GM19324 (cell line): ENCODE measurements at regions not wholly inside any gene's neighbourhood (a gene's known extent, or its start where the extent isn't known, plus 50 kb on each side); places are given as distances from the start of the nearest gene placed in this dataset.

Experiments
- ATAC-seq: cut with Tn5 transposase; IDR thresholded peaks from one replicate; pipeline ENCODE4 v1.9.1; 2021; ENCODE audit warnings: mild to moderate bottlenecking, moderate library complexity; ENCODE audit not compliant: unreplicated experiment, low FRiP score

DNA sequence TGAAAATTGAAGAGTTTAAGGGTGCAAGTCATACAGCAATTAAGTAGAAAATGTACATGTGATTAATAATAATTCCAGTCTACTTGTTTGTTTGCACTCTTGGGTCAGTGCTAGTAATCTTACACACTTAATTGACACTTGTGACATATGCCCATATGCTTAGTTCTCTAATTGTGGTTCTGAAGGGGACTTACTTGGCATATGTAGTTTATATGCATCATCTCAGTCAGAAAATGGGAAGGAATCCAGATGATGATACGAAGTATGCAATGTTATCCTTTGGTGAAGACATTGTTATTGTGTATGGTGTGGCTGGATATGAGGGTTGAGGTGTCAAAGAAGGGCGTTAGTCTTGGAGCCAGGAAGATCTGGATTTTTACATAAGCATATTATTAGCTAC, 193.5 kb upstream of the HDAC9 start:
- ATAC-seq: no peak

DNA sequence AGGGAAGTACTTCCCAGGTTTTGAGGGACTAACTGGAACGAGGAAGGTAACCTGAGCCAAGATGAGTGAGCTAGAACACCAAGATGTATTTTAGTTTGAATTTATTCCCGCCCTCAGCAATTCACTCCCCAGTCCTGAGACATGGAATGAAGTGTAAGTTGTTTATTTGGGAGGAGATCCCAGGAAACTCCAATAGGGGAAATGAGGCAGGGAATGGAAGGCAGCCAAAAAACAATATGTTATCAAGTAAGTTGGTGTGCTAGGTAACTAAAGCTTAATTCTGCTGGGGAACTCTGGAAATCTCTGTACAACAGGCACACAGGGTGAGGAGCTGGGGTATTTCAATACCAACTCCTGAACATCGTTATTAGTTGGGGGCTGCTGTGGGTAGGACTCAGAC, 189.7 kb upstream of the HDAC9 start:
- ATAC-seq: no peak

DNA sequence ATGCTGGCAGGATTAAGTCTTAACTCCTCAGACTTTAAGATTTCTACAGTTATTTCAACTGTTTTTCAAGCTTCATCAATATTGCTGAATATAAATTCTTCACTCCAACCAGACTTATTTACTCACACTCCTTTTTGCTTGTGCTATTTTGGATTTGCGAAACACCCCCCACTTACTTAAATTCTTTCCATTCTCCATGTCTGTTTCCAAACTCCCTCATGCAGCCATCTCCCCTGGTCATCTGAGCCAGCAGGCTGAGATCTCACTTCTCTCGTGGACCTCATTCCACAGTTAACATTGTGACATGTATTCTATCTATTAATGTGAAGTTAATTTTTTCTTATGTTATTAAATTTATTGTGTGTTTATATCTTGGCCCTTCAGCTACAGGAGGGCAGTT, 188.9 kb upstream of the HDAC9 start:
- ATAC-seq: no peak

DNA sequence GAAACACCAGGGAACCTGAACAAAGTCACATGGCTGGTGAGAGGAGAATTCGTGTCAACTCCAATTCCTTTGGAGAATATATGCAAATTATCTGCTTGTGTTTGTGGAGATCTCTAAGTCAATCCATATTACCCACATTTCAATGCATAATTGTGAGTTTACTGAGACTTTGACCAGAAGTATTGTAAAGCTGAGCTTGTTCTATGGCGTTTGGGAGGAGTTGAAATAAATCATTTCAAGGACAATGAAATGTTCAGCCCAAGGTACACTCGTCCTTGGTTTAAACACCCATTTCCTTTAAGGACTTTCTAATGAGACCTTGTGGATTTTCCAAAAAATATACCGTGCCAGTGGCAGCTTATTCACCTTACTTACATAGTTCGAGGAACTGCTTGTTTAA, 186.6 kb upstream of the HDAC9 start:
- no peak for ATAC-seq

DNA sequence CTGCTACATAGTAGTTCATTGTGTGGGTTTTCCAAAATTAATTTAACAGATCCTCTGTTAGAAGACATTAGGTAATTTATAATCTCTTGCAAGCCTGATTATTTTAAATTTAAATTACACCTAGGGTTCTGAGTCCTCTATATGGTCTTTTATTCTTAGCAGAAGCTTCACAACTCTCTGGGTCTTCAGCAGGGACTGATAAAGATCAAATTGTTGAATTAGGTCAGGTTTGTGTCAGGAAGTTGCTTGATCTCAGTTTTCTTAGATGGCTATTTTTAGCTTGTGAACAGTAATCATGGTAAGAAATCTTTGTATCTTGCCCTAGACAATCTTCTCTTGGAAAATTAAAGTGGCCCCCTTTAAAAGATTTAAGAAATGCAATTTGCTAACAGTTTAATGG, 183.1 kb upstream of the HDAC9 start:
- no peak for ATAC-seq

DNA sequence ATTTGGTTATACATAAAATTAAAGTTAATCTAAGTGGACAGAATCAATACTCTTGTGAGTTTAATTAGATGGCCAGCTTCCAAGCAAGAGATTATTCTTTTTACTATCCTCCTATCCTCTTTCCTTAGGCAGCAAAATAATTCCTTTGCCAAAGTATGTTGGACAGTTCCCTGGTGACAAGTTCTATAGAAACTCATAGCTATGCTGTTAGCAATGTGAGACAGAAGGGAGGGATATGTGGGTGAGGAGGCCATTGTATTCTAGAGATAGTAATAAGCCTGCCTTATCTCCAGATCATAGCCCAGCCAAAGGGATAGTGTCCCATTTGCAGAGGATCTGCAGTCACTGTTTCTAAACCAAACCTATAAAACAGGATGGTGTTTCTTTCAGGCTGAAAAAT, 181.6 kb upstream of the HDAC9 start:
- no peak for ATAC-seq

DNA sequence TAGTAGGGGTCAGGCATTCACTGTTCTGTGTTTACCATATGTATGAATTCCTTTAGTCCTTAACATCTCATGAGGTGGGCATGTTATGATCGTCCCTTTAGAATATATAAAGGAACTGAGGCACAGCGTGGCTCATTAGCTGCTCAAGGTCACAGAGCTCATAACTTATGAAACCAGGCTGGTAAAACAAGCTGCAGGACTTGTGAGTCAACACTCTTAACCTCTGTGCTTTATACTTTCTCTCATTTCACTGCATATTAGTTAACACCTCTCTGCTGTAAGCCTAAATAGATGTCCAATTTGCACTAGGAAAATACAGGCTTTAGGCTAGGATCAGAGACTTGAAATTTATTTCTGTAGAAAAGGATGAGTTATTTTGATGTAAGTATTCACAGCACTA, 180.3 kb upstream of the HDAC9 start:
- no peak for ATAC-seq

DNA sequence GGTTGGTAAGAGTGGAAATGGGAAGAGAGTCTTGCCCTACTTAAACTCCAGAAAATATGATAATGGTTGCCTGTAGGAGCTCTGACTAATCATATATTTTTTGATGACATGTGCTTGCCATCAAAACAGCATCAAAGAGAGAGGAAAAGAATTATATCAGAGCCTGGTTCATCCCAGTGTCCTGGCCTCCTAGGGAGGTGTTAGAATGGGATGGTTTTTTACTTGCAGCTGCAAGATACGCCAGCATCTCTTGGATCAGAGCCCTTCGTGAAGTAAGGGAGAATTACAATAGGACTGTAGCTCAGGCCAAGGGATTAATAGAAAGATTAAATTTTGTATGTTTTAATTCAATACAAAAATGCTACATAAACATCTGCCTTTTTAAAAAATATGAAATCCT, 177.6 kb upstream of the HDAC9 start:
- ATAC-seq: no peak

DNA sequence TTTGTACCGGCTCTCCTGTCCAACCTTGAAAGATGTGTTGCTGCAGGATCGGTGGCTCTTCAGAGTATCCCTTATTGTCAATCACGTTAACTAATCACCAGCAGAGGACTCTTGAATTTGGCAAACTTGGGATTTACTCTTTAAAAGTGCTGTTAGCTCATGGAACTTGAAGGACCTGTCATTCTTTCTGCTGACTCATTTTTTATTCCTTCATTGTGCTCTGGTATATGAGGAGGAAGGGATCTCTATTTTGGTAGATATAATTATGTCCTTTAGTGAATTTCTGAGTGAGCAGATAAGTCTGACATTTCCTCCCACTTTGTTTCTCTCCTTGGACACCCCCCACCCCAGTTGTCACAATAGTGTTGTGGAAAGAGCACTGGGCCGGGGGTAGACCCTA, 175.1 kb upstream of the HDAC9 start:
- no peak for ATAC-seq

DNA sequence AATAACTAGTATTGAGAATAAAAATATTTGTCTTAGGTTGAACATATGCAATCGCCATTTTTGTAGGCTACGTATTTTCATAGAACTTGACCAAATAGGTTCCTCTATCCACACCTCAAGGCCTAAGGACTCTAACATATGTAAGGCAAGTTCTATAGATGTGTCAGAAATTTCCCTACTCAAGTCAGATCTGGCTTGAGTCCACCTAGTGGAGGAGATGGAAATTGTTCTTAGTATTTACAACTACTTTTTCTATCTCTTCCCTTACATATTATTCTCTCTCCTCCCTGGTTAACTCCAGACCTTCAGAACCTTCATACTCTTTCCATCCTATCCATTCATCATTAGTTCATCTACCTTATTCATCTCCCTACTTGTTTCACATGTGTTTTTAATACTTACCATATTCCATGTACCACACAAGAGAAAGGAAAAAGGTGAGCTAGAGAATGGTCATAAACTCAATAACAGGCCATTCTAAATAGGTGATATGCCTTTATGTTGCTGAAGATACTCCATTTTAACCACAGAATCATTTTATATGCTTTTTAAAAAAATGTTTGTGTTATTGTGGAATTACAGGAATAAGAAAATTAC, 174.5 kb upstream of the HDAC9 start:
- peak; percentile 87 for ATAC-seq

DNA sequence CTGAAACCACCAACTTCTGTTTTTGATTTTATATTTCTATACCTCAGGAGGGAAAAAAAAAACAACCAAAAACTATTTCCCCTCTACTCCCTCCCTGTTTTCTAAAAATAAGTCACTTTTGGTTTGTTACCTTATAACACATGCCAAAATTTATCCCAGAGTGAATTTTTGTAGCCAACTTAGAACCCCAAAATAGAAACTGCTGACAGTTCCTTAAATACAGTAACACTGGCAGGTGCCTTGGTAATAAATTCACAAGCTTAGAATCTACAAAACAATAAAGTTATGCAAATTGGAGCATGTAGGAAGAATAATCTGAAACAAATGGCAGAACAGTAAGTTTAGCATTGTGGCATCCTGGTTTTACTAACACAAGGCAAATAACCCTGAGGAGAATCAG, 165.0 kb upstream of the HDAC9 start:
- no peak for ATAC-seq

DNA sequence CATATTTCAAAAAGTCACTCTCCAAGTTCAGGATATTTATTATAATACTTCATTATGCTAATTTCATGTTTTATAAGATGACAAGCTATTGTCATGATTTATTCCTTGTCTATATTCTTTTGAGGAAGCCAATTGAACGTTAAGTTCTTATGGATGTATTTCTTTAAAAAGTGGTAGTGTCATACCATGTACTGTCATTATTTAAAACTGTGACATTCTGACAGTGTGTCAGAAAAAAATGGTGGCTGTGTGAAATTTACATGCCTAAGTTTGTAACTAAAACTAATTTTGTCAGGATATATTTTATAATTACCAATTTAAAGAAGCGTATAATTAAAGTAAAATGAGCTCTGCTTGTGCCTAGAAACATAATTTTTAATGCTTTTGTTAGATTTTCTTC, 158.9 kb upstream of the HDAC9 start:
- no peak for ATAC-seq

DNA sequence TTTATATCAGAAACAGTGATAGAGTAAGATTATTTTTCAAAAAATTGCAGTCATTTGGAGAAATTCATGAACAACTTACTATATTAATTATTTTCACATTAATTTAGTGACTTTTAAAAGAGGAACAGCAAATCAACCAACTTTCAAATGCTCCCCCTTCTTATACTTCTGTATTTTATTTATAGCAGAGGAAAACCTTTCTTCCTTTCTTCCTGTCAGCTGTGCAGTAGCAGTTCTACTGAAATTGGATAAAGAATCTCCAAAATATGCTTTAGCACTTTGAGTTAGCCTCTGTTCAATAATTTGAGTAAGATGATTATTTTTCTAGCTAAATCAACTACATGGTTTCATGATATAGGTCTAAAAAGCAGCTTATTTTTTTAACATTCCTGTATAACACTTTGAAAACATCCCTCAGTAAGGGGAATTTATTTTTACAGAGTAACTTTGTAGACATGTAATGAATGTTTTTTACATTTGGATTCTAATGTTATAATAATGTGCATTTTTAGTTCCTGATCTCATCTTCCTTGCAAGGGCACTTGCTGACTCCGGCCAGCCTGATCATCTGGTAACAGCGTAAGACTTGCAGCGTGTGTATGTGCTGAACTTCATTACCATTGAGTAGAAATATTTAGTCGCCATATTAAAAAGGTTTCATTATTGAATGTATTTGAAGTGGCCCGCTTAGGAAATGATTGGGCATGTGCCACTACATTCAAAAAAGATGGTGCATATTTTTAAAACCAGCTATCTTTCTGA, 158.3 kb upstream of the HDAC9 start:
- no peak for ATAC-seq

DNA sequence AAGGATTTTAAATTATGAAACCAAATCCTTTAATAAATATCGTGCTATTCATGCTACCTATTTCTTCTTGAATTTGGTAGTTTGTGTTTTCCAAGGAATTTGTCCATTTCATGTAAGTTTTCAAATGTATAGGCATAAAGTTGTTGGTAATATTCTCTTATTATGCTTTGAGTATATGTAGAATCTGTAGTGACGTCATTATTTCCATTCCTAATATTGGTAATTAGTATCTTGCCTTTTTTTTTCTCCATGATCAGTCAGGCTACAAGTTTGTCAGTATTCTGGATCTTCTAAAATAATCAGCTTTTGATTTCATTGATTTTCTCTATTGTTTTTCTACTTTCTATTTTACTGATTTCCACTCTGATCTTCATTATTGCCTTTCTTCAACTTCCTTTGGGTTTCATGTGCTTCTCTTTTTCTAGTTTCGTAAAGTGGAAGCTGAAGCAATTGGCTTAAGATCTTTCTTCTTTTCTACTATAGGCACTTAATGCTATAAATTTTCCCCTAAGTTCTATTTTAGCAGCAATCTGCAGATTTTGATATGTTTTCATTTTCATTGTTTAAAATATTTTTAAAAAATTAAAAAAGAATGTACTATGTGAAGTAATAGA, 156.5 kb upstream of the HDAC9 start:
- ATAC-seq: no peak

DNA sequence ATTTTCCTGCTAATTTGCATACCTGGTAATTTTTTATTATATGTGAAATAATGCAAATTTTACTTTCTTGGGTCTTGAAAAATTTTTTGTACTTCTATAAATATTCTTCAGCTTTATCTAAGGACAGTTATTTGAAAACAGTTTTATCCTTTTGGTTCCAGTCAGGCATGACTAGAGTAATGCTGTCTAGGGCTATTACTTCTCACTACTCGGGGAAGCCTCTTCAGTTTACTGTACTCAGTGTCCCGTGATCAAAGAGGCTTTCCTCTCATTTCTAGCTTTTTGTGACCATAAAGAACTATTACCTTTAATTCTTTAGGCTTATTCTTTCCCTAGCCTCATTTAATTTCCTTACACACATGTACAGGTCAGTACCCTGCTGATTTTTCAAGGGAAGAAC, 153.8 kb upstream of the HDAC9 start:
- ATAC-seq: no peak

DNA sequence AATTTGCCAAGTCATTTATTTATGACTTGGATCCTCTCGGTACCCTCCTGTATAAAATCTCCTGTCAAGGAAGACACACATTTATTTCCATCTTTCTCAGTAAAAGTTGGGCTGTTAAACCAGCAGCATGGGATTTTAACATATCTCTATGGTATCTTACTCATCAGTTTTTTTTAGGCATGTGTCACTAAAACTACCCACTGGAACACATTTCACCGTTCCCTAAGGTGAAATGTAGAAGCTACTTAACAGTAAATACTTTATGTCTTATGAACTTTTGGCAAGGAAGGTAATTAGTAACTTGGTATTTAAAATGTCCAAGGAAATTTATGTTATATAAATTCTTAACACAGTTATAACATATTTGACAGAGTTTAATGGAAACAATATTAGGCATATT, 152.5 kb upstream of the HDAC9 start:
- no peak for ATAC-seq

DNA sequence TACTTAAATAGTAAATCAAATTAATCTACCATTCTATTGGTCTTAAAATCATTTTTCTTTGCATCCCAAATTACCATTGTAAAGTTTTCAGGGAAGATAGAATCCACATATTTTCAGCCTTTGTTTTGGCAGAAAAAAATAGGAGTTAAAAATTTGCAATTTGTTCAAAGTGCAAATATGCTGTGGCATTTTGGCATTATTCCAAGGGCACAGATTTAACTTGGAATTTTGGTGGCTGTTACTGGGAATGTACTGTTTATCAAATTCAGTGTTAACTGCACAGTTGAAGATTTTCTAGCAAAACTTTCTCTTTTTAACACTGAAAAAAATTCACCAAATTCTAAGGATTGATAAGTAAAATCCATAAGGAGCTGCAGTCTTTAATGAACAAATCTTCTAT, 151.0 kb upstream of the HDAC9 start:
- ATAC-seq: no peak

DNA sequence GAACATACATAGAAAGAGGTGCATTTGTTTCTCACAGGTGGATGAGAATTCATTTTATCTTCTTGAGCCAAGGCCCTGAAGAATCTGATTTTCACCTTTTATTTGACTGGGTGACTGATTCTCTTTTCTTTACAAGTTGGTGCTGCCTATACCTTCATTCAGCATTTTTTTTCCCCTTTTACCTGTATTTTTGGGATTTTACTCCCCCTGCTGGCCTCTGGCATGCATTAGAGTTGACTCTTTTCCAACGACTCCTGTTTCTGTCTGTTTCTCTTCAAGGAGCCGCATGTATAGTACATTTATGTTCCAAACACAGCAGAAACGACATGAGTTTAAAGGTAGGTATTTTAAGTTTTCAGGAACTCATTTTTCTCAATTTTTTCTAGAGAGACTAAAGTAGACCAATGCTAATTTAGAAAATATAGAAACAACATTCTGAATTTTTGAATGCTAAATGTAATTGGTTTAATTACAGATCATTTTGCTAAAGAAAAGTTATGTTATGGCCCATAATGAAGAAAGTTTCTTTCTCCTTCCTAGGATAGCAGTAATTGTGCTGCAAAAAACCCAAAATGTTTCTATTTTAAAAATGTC, 149.8 kb upstream of the HDAC9 start:
- no peak for ATAC-seq

DNA sequence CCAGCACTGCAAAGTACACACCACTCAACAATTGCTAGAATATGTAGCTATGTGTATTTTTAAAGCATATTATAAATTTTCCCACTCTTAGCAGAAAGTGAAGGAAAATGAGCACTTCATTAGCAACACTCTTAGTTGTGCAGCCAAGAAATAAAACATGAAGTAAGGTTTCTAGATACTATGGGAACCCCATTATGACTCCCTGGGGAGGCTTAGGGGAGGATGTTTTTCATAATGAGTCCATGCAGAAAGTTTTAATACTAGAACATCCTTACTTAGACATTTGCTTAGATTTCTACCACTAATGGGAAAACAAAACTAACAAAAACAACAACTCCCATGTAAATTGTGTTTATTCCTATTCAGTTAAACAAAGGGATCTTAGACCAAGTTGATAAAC, 148.4 kb upstream of the HDAC9 start:
- ATAC-seq: no peak

DNA sequence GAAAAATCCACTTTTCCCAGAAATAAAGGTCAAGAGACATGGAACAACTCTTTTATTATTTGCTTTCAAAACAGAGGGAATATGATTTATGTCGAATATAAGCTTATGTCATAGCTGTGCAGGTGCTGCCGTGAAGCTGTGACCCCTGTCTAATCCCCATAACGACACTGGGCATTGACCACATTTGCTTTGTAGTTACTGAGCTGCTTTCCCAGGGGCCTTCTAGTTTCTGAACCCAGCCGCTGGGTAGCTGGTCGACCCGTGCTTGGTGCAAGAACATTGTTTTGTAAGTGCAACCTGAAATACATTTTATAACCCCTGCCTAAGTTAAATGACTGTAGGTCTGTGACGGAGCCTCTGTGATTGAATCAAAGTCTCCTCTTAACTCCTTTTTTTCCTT, 144.9 kb upstream of the HDAC9 start:
- no peak for ATAC-seq

DNA sequence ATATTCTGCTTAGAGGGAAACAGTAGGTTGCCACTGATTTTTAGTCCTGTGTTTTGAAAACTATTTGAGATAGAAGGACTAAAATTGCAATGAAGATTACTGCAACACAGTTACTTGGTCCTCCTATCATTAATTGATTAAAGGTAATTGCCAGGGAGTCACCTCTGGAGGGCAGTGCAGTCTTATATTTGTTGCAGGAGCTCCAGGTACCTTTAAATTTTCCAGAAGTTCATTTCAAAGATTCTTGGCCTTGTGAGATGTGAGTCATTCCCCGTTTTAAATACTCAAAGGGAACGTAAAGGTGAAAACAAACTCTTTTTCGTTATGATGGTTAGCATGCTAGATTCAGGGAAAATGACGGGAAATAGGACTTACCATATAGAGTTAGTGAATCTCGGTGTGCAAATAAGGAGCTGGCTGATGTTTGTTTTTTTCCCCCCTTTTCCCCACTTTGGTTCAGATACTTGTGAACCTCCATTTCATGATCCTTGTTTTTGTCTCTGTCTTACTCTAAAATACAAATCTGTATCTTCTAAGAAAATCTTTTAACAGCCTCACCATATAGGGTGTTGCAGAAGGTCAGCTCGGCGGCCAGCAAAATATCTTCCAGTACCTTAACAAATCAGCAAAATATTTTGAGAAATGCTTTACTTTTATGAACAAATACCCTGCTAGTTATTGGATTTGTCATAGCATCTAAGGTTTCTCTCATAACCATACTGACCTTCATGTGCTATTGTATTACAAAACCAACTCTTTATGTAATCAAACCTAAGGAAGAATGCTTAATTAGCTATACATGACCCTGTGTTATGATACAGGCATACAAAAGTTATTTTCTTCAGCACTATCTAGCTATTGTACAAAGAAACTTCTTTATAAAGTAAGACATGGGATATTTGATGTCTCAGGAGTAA, 143.0 kb upstream of the HDAC9 start:
- peak; percentile 50 for ATAC-seq
